Ovary (tissue), 7 donors: ENCODE measurements at regions not wholly inside any gene's neighbourhood (a gene's known extent, or its start where the extent isn't known, plus 50 kb on each side); places are given as distances from the start of the nearest gene placed in this dataset.

Source experiments
- DNase-seq, 5 donors: peaks; one replicate each; pipeline ENCODE4 v3.0.0-alpha.2; 2019 to 2020
- H3K27ac ChIP-seq, 2 donors: fragments of 200-600 bp; one replicate each; pipeline versions ENCODE4 v1.5.1 to v1.8.0; 2019 to 2022
- H3K27me3 ChIP-seq: fragments of 200-600 bp; one replicate; pipeline ENCODE4 v1.8.0; 2022
- H3K36me3 ChIP-seq: fragments of 200-600 bp; sonication (generic); one replicate; pipeline ENCODE4 v1.5.1; 2019
- H3K4me1 ChIP-seq: one replicate; pipeline ENCODE4 v1.8.1; 2013; ENCODE audit warnings: mild to moderate bottlenecking, moderate library complexity; ENCODE audit not compliant: insufficient read depth
- H3K4me3 ChIP-seq: fragments of 200-600 bp; sonication (generic); one replicate; pipeline ENCODE4 v1.5.1; 2017
- H3K9me3 ChIP-seq, 2 donors: fragments of 200-600 bp in 1 of 2; sonication (generic) in 1 of 2; one replicate each; pipeline versions ENCODE4 v1.5.1 to v1.8.1; 2013 to 2019; ENCODE audit warnings: mild to moderate bottlenecking in 1 of 2, moderate library complexity in 1 of 2
- CTCF ChIP-seq, 3 donors: fragments of 450-650 bp in 2 of 3; fragments of 200-600 bp in 1 of 3; IDR thresholded peaks; one replicate each; pipeline versions ENCODE4 v1.5.1 to v1.8.0; 2016 to 2022; ENCODE audit warnings: antibody characterized with exemption in 3 of 3, mild to moderate bottlenecking in 1 of 3
- EP300 ChIP-seq: sonication (generic); formaldehyde crosslinking; IDR thresholded peaks from one replicate; pipeline ENCODE4 v1.6.1; 2017; ENCODE audit warnings: antibody characterized with exemption
- POLR2A ChIP-seq: fragments of 450-650 bp; IDR thresholded peaks from one replicate; pipeline ENCODE4 v1.6.1; 2017; ENCODE audit warnings: antibody characterized with exemption, mild to moderate bottlenecking, moderate library complexity
- WGBS, 3 donors: extraction: QIAGEN DNeasy Blood & Tissue Kit in 1 of 3; methylation state at CpG; one replicate each; pipeline versions ENCODE4 v1.1.5 to v1.1.7; 2013 to 2017; 5-methylcytosine and 5-hydroxymethylcytosine counted together
- intact Hi-C, 4 donors: fragments of 100-400 bp; cut with DNase I; formaldehyde crosslinking; loops; one replicate each; pipeline versions ENCODE4 v1.11.0 to v1.15.1; 2022 to 2023
- donor health status: DM: no; HTN: no; CAD: no; lungs with moderate emphysema.
- donor health status: DM: no; HTN: no; CAD: no.
- donor health status: Bipolar disorder and iron deficiency.
- donor health status: DM: no; HTN: no; CAD: no.
- donor health status: DM: yes; HTN: yes; CAD: no.

DNA sequence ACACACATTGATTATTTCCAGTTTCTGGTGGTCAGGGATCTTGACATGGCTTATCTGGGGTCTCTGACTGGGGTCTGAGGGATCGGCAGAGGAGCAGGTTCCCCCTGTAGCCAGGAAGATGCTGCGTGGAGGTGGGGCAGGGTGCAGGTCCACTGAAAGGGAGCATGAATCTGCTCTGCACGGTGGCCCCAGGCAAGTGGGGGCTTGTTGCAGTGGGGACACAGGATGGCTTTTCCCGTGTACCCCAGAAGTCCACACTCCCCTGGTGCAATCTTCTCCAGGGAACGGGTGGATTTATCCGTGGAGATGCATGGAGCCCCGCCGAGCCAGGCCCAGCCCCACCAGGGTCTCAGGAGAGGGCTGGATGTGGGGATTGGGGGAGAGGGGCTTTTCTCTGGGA, 210.4 kb upstream of the C14orf180 start:
- no peaks in the 10 kb centered on the region for H3K36me3 ChIP-seq
- 64 to 81% (median 74%) methylated on average over 8 of the region's 8 CpGs for WGBS, 3 donors
- H3K4me1 ChIP-seq, result no peaks in the 10 kb centered on the region
- no peaks in the 10 kb centered on the region for H3K9me3 ChIP-seq
- intact Hi-C loops, result no loop called here
- DNase-seq, result no peak
- H3K4me3 ChIP-seq, result no peak overlapping the region
- no peak overlapping the region for H3K27ac ChIP-seq
- TF ChIP-seq EP300 (no peak), CTCF (IDR thresholded peaks at IDR 0.05) (no peak), POLR2A (no peak)
- H3K27me3 ChIP-seq, result no peaks in the 10 kb centered on the region

DNA sequence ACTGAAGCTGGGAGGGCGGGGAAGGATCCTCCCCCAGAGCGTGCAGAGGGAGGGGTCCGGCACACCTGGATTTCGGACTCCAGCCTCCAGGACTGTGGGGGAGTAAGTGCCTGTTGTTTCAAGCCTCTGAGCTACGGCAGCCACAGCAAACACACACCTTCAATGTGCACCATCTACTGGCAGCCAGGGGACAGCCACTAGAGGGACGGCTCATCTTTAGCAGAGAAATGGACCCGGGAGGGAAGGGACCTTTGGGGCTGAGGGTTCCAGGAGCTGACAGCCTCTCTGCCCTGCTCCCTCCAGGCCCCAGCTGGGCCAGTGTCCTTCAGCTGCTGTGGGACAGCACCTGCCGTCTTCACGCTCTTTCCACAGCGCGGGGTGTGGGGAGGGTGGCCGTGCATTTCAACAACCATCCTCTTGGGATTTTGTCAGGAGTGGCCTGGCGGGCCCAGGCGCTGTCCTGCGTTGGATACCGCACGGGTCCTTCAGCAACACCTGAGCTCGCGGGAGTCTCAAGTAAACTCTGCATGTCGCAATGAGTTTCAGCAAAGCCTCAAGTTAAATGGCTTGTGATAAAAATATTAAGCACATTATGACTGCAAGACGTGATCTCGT, 209.2 kb upstream of the C14orf180 start:
- peak in 1 of 5 donors; percentile 32 for DNase-seq
- Histone ChIP-seq H3K36me3 (no peaks in the 10 kb centered on the region), H3K4me3 (no peak overlapping the region), H3K9me3 (no peaks in the 10 kb centered on the region), H3K27ac (no peak overlapping the region), H3K4me1 (no peaks in the 10 kb centered on the region), H3K27me3 (no peaks in the 10 kb centered on the region)
- 36 to 48% (median 39%) methylated on average over 22 of the region's 22 CpGs for WGBS, 3 donors
- TF ChIP-seq POLR2A (no peak), CTCF (IDR thresholded peaks at IDR 0.05) (peak in 1 of 3 donors; percentile 36), EP300 (no peak)
- intact Hi-C loops, result no loop called here

GRCh38 chr14:104371031-104371430, 208.5 kb upstream of the C14orf180 start:
- intact Hi-C loops, result no loop called here
- no peak for TF ChIP-seq CTCF (IDR thresholded peaks at IDR 0.05)
- no peak for TF ChIP-seq EP300
- TF ChIP-seq POLR2A, result no peak
- Histone ChIP-seq H3K4me3 (no peak overlapping the region), H3K4me1 (no peaks in the 10 kb centered on the region), H3K27me3 (no peaks in the 10 kb centered on the region), H3K9me3 (no peaks in the 10 kb centered on the region), H3K36me3 (no peaks in the 10 kb centered on the region), H3K27ac (no peak overlapping the region)
- WGBS, 3 donors, result 84 to 87% (median 84%) methylated on average over 15 of the region's 15 CpGs
- DNase-seq, result no peak

DNA sequence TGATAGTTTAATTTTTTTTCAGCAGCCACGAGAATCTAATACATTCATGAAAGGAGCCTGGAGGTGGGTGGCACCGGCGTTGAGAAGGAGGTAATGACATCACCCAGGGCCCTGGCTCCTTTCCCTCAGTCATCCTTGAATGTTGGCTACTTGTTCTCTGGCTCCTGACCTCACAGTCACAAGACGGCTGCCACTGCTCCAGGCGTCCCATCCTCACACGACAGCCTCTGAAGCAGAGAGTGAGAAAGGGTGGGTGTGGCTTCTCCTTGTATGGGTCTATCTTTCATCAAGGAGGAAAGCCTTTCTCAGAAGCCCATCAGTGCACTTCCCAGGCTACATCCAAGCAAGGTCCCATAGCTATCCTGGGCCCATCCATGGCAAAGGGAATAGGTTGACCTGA, 207.6 kb upstream of the C14orf180 start:
- no peak for DNase-seq
- no peaks in the 10 kb centered on the region for H3K9me3 ChIP-seq
- H3K4me3 ChIP-seq, result no peak overlapping the region
- no peak overlapping the region for H3K27ac ChIP-seq
- TF ChIP-seq EP300, result no peak
- no peak for TF ChIP-seq POLR2A
- no peak for TF ChIP-seq CTCF (IDR thresholded peaks at IDR 0.05)
- no peaks in the 10 kb centered on the region for H3K4me1 ChIP-seq
- no peaks in the 10 kb centered on the region for H3K36me3 ChIP-seq
- intact Hi-C loops, result no loop called here
- 92 to 94% (median 94%) methylated on average over 6 of the region's 6 CpGs for WGBS, 3 donors
- no peaks in the 10 kb centered on the region for H3K27me3 ChIP-seq
